ENCODE measurements at regions not wholly inside any gene's neighbourhood (a gene's known extent, or its start where the extent isn't known, plus 50 kb on each side); places are given as distances from the start of the nearest gene placed in this dataset.
"Not testable (repeated sequence)": the region's sequence is repeated elsewhere in the genome, so short reads cannot be mapped to it uniquely, and the experiment has no call there.

GRCh38 chr3:118626453-118626852 lies 408.2 kb downstream of the IGSF11 start:
- Mint-ChIP-seq H3K4me1 (no peaks in the 10 kb centered on the region), H3K4me3 (no peak overlapping the region), H3K27ac (no peak overlapping the region), H3K36me3 (no peaks in the 10 kb centered on the region), H3K9me3 (no peaks in the 10 kb centered on the region)
- ATAC-seq = no peak
- no peak for DNase-seq (ENCODE audit: low spot score in 2 of 2)

GRCh38 chr3:118628704-118629341 lies 405.8 kb downstream of the IGSF11 start:
- Mint-ChIP-seq H3K36me3 (no peaks in the 10 kb centered on the region), H3K4me1 (no peaks in the 10 kb centered on the region), H3K27ac (no peak overlapping the region), H3K4me3 (no peak overlapping the region), H3K9me3 (peaks cover 5% of the 10 kb centered on the region)
- DNase-seq (ENCODE audit: low spot score in 2 of 2) (peak in 1 of 2 donors; percentile 51), ATAC-seq (peak; percentile 36)

GRCh38 chr3:118629821-118630220 lies 404.8 kb downstream of the IGSF11 start:
- DNase-seq (ENCODE audit: low spot score in 2 of 2) (no peak), ATAC-seq (no peak)
- no peaks in the 10 kb centered on the region for H3K4me1 Mint-ChIP-seq
- H3K9me3 Mint-ChIP-seq = peaks cover 5% of the 10 kb centered on the region
- H3K27ac Mint-ChIP-seq = no peak overlapping the region
- H3K36me3 Mint-ChIP-seq = no peaks in the 10 kb centered on the region
- no peak overlapping the region for H3K4me3 Mint-ChIP-seq

GRCh38 chr3:118635711-118636110 lies 398.9 kb downstream of the IGSF11 start:
- no peak overlapping the region for H3K4me3 Mint-ChIP-seq
- no peak for ATAC-seq
- H3K4me1 Mint-ChIP-seq = no peaks in the 10 kb centered on the region
- DNase-seq (ENCODE audit: low spot score in 2 of 2) = no peak
- no peak overlapping the region for H3K27ac Mint-ChIP-seq
- peaks cover 9% of the 10 kb centered on the region for H3K9me3 Mint-ChIP-seq
- H3K36me3 Mint-ChIP-seq = no peaks in the 10 kb centered on the region

GRCh38 chr3:118636841-118637240 lies 397.8 kb downstream of the IGSF11 start:
- no peaks in the 10 kb centered on the region for H3K36me3 Mint-ChIP-seq
- no peak overlapping the region for H3K27ac Mint-ChIP-seq
- DNase-seq (ENCODE audit: low spot score in 2 of 2) (no peak), ATAC-seq (no peak)
- no peaks in the 10 kb centered on the region for H3K4me1 Mint-ChIP-seq
- H3K9me3 Mint-ChIP-seq = peaks cover 9% of the 10 kb centered on the region
- H3K4me3 Mint-ChIP-seq = no peak overlapping the region

GRCh38 chr3:118637846-118638245 lies 396.8 kb downstream of the IGSF11 start:
- no peak for ATAC-seq
- H3K4me3 Mint-ChIP-seq = no peak overlapping the region

GRCh38 chr3:118641608-118642007 lies 393.0 kb downstream of the IGSF11 start:
- no peak overlapping the region for H3K4me3 Mint-ChIP-seq
- no peaks in the 10 kb centered on the region for H3K4me1 Mint-ChIP-seq
- no peaks in the 10 kb centered on the region for H3K9me3 Mint-ChIP-seq
- DNase-seq (ENCODE audit: low spot score in 2 of 2) = no peak
- ATAC-seq = no peak
- H3K27ac Mint-ChIP-seq = no peak overlapping the region
- no peaks in the 10 kb centered on the region for H3K36me3 Mint-ChIP-seq

More at GRCh38 chr3:118637846-118638245, 396.8 kb downstream of the IGSF11 start:
- H3K27ac Mint-ChIP-seq = no peak overlapping the region
- no peaks in the 10 kb centered on the region for H3K4me1 Mint-ChIP-seq
- no peak for DNase-seq (ENCODE audit: low spot score in 2 of 2)
- H3K36me3 Mint-ChIP-seq = no peaks in the 10 kb centered on the region
- H3K9me3 Mint-ChIP-seq = peaks cover 9% of the 10 kb centered on the region

- no peak overlapping the region for H3K4me3 Mint-ChIP-seq
Measured at GRCh38 chr3:118671192-118671591, 363.5 kb downstream of the IGSF11 start.

GRCh38 chr3:118675305-118675704 lies 359.3 kb downstream of the IGSF11 start:
- no peak for ATAC-seq
- Mint-ChIP-seq H3K4me1 (no peaks in the 10 kb centered on the region), H3K27ac (no peak overlapping the region), H3K9me3 (no peaks in the 10 kb centered on the region), H3K4me3 (no peak overlapping the region), H3K36me3 (no peaks in the 10 kb centered on the region)
- no peak for DNase-seq (ENCODE audit: low spot score in 2 of 2)

More at GRCh38 chr3:118671192-118671591, 363.5 kb downstream of the IGSF11 start:
- Mint-ChIP-seq H3K4me1 (no peaks in the 10 kb centered on the region), H3K9me3 (no peaks in the 10 kb centered on the region), H3K27ac (no peak overlapping the region), H3K36me3 (no peaks in the 10 kb centered on the region)
- ATAC-seq = no peak
- DNase-seq (ENCODE audit: low spot score in 2 of 2) = no peak

GRCh38 chr3:118678663-118679062 lies 356.0 kb downstream of the IGSF11 start:
- not testable (repeated sequence) for ATAC-seq; DNase-seq (ENCODE audit: low spot score in 2 of 2); H3K27ac Mint-ChIP-seq; H3K36me3 Mint-ChIP-seq; H3K4me1 Mint-ChIP-seq; H3K9me3 Mint-ChIP-seq; H3K4me3 Mint-ChIP-seq

- no peak for ATAC-seq
Measured at GRCh38 chr3:118682921-118683320, 351.7 kb downstream of the IGSF11 start.

GRCh38 chr3:118683636-118684035 lies 351.0 kb downstream of the IGSF11 start:
- Mint-ChIP-seq H3K4me3 (no peak overlapping the region), H3K36me3 (no peaks in the 10 kb centered on the region)
- no peak for ATAC-seq

More at GRCh38 chr3:118682921-118683320, 351.7 kb downstream of the IGSF11 start:
- no peak for DNase-seq (ENCODE audit: low spot score in 2 of 2)
- H3K4me1 Mint-ChIP-seq = no peaks in the 10 kb centered on the region
- no peaks in the 10 kb centered on the region for H3K9me3 Mint-ChIP-seq
- H3K4me3 Mint-ChIP-seq = no peak overlapping the region
- no peaks in the 10 kb centered on the region for H3K36me3 Mint-ChIP-seq
- no peak overlapping the region for H3K27ac Mint-ChIP-seq

GRCh38 chr3:118688396-118688884 lies 346.2 kb downstream of the IGSF11 start:
- no peaks in the 10 kb centered on the region for H3K4me1 Mint-ChIP-seq
- DNase-seq (ENCODE audit: low spot score in 2 of 2) = no peak
- H3K27ac Mint-ChIP-seq = no peak overlapping the region
- no peak overlapping the region for H3K4me3 Mint-ChIP-seq
- ATAC-seq = no peak
- H3K36me3 Mint-ChIP-seq = no peaks in the 10 kb centered on the region
- H3K9me3 Mint-ChIP-seq = peaks cover 2% of the 10 kb centered on the region

More at GRCh38 chr3:118683636-118684035, 351.0 kb downstream of the IGSF11 start:
- no peaks in the 10 kb centered on the region for H3K9me3 Mint-ChIP-seq
- no peak for DNase-seq (ENCODE audit: low spot score in 2 of 2)
- H3K4me1 Mint-ChIP-seq = no peaks in the 10 kb centered on the region
- H3K27ac Mint-ChIP-seq = no peak overlapping the region

GRCh38 chr3:118692416-118692815 lies 342.2 kb downstream of the IGSF11 start:
- no peak for DNase-seq (ENCODE audit: low spot score in 2 of 2)
- Mint-ChIP-seq H3K36me3 (no peaks in the 10 kb centered on the region), H3K4me3 (no peak overlapping the region), H3K9me3 (peaks cover 4% of the 10 kb centered on the region), H3K27ac (no peak overlapping the region), H3K4me1 (no peaks in the 10 kb centered on the region)
- no peak for ATAC-seq

- no peaks in the 10 kb centered on the region for H3K36me3 Mint-ChIP-seq
- no peak overlapping the region for H3K4me3 Mint-ChIP-seq
- ATAC-seq (no peak), DNase-seq (ENCODE audit: low spot score in 2 of 2) (no peak)
- no peaks in the 10 kb centered on the region for H3K4me1 Mint-ChIP-seq
- no peak overlapping the region for H3K27ac Mint-ChIP-seq
- peaks cover 3% of the 10 kb centered on the region for H3K9me3 Mint-ChIP-seq
Measured at GRCh38 chr3:118705487-118706219, 329.0 kb downstream of the IGSF11 start.

- peaks cover 3% of the 10 kb centered on the region for H3K9me3 Mint-ChIP-seq
- no peak overlapping the region for H3K4me3 Mint-ChIP-seq
- H3K4me1 Mint-ChIP-seq = no peaks in the 10 kb centered on the region
- H3K36me3 Mint-ChIP-seq = no peaks in the 10 kb centered on the region
- H3K27ac Mint-ChIP-seq = no peak overlapping the region
- no peak for DNase-seq (ENCODE audit: low spot score in 2 of 2)
- ATAC-seq = no peak
Measured at GRCh38 chr3:118707991-118708390, 326.7 kb downstream of the IGSF11 start.

Measured in stimulated activated effector memory CD8-positive, alpha-beta T cell treated with anti-CD3 and anti-CD28 coated beads, Interleukin-12 subunit alpha, Interleukin-12 subunit beta, amount 100 ng/mL, for 72 hours (primary cell).